Amygdala (tissue), 56 donors: ENCODE measurements at regions not wholly inside any gene's neighbourhood (a gene's known extent, or its start where the extent isn't known, plus 50 kb on each side); places are given as distances from the start of the nearest gene placed in this dataset.

Experiments
- DNase-seq, 56 donors: peaks; one replicate each; lab custom pipeline; 2025; lab: John Stamatoyannopoulos, UW

- no peak for DNase-seq
Observed at GRCh38 chr14:104249089-104249488, 110.7 kb downstream of the KIF26A start.

DNA sequence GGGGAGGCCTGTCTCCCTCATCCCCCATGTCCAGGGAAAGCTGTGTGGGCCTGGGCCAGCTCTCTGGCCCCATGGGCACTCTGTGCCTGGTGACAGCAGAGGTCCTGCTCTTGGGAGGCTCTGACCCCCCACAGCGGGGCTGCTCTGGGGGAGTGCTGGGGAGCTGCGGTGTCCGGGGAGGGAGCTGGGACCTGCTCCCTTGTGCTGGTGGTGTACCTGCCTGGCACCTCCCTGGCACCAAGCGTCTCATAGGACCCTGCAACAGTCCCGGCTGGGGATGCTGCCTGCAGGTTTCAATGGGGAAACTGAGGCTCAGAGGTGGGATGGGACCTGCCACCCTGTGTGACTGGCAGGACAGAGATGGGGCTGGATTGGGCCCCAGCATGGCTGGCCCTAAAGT, 111.3 kb downstream of the KIF26A start:
- DNase-seq: no peak

GRCh38 chr14:104250175-104250574, 111.8 kb downstream of the KIF26A start:
- no peak for DNase-seq

DNA sequence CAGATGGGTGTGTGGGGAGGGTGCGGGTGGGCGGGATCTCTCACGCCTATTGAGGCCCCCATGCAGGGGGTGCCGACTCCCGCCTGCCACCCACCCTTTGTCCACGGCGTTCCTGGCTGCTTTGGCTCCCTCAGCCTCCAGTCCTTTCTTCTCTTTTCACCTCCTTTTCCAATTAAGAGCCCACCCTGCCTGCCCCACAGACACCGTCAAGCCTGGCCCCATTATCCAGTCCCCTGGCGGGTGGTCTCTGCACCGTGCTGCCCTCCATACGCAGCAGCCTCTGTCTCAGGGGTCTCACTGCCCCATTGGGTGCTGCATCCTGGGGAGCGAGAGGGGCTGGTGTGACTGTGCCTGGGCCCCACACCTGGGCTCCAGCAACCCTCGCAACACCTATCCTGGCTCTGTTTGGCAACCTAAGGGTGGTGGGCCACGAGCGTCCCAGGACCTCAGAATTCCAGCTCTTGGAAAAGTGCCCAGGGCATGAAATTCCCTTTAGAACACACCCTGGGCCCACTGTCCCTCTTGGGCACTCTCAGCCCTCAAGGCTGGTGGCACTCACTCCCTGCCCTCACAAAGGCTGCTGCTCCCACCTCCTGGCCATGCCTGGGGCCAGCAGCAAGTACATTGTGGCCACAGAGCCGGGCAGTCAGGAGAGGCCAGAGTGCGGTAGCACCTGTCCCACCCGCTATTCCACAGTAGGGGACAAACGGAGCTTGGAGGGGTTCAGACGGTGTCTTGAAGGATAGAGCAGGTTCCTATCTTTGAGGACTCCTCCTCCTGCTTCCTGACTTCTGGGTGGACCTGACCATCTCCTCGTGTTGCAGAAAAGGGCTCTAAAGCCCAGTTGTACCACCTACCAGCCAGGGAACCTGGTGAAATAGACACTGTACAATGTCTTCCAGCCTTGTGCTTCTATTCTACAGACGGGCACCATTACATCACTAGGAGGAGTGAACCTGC, 114.1 kb downstream of the KIF26A start:
- no peak for DNase-seq

GRCh38 chr14:104253223-104253822, 114.9 kb downstream of the KIF26A start:
- no peak for DNase-seq

DNA sequence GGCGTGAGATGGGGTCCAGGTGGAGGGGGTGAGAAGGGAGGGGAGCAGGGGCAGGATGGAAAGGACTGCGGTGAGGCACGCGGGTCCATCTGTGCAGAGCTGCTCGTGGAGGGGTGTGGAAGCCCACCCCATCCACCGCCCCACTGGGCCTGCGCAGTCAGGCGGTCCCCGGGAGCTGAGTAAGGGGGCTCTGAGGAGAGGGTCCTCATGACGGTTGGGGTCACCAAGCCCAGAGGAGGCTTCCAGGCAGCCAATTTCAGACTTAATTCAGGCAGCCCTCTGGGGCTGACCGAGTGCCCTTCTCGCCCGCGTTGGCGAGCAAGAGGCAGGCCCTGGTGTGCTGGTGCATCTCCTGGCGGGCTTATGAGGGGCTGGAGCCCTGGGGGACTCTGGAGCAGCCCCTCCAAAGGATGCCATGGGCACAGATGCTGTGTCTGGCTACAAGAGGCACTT, 115.5 kb downstream of the KIF26A start:
- DNase-seq: no peak

GRCh38 chr14:104254735-104255400, 116.5 kb downstream of the KIF26A start:
- no peak for DNase-seq

- no peak for DNase-seq
Observed at GRCh38 chr14:104256025-104256424, 117.6 kb downstream of the KIF26A start.

DNA sequence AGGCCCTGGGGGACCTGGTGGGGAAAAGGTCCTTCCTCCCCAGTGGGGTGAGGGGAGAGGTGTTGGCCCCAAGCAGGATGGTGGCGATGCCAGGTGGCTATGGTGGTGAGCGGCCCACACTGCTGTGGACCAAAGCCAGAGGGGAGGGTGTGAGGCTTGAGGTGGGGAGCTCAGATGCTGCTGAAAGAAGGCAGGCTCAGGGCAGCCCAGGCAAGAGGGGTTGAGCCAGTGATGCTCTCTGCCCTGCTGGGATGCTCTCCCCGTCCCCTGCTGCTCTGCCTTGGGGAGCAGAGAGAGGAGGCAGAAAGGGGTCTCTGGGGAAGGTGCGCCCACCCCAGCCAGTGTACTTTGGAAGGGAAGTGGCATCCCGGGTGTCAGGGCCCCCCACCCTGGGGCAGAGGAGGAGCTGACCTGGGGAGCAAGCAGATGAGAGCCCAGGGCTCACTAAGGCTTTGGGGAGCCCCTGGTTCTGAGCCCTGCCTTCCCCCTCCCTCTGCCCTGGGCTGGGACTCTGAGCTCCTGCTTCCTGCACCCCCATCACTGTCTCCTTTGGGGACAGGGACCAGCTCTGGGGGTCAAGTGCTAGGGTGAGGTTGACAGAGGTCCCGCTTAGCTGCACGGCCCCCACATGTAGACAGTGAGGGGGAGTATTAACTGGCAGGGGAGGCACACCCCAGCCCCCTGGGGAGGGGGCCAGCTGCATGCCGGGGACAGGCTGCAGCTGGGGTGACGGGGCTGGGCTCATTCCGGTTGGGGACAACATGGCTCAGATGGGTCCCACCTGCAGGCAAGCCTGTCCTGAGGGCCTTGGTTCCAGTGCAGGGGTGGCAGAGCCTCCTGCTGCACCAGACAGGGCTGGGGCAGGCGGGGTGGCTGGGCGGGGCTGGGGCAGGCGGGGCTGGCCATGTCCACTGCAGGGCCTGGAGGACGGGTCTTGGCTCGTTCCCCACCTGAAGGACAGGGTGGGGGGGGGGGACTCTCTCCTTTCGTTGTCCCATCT, 124.4 kb downstream of the KIF26A start:
- no peak for DNase-seq

DNA sequence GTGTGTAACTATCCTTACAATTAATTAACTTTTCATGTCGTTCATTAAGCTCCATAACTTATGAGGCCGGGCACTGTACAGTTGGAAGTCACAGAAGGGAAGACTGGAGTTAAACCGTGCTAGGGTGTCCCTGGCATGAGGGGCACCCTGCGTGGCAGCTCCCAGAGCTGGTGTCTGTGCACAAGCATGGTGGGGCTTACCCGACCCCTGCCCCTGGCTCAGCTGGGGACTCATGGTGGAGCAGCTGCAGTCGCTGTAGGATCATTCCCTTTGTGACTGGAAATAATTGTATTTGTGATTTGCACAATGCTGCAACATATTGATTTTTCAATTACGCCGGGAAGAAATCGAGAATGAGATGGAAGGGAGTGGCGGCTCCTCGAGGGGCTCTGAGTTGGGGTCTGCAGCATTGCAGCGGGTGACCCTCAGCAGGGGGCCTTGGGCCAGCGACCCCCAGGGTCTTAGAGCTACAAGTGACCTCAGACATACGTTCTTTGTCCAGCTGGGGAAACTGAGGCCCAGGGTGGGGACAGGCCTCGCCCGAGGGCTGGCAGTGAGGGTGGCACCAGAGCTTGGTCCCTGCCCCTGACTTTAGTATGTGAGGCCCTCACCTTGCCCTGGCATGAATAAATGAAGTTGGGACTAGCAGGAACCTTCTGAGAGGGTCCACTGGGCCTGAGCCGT, 125.4 kb downstream of the KIF26A start:
- no peak for DNase-seq

DNA sequence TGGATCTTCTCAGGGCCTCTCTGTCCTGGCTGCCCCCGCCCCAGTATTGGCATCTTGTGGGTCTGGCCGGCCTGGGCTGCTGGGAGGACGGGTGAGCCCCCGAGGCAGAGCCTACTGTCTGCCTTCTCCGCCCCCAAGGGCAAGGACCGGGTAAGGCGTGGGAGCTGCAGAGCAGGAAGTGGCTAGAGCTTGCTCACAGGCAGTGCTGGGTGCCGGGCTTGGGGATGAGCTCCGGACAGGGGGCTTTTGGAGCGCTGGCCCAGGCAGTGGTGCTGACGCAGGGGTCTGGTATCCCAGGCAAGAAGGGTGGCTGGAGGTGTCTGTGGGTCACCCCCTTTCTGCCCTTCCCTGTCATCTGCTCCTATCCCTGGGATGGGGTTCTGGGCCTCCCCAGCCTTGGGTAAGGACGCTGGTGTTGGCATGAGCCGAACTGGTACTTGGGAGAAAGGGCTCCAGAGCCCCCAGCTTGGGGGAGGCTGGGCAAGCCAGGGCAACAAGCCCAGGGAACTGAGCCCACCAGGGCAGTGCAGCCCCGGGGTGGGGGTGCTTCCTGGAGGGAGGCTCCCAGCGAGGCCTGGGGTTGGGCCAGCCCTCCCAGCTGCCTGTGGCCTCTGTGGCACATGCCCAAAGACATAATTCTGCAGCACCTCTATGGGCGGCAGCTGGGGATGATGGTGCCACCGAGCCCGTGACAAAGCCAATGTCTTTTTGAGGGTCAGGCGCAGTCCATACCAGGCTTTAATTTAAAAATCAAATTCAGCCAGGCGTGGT, 126.3 kb downstream of the KIF26A start:
- DNase-seq: no peak

DNA sequence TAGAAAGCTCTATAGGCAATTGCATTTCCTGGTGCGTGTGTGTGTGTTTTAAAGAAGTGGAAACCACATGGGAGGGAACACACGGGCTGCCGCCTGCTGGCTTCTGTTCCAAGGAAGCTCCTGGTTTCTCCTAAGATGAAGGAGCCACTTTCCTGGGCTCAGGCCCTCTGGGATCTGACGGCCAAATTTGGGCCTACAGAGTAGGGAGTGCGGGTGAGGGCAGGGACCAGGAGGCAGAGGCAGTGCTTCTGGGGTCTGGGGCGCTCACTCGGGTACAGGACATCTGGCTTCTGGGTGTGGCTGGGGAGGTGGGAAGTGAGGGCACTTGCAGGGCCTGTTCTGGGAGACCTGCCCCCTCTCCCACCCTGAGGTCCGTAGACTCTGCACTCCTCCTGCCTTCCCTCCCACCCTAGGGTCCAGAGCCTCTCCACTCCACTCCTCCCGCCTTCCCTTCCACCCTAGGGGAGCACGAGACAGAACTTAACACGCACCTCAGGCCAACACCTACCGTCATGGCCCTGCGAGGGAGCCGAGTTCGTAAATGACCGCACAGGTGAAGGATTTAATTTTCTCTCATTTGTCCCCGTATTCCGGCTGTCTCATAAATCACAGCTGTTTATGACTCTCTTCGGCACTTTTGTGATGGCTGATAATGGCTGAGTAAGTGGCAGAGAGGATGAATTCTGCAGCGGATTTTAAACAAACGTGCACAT, 127.7 kb downstream of the KIF26A start:
- DNase-seq: no peak

GRCh38 chr14:104266631-104267575, 128.5 kb downstream of the KIF26A start:
- DNase-seq: no peak

DNA sequence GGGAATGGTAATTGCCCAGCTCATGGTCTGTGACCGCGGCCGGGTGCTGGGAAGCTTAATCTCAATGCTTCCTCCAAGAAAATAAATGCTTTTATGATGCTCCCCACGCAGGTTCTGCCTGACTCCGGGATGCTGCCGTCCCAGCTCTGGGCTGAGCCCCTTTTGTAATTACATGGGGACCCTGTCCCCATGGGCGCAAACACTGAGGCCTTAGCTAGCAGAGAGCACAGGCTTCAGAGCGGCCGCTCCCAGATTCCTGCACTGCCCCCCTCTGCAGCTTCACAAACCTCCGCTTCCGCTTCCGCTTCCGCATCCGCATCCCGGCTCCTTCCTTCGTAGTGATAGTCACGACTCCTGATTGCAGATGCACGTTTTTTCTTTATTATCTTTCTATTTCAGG, 129.5 kb downstream of the KIF26A start:
- peak in 2 of 56 donors; percentile 13 to 17 for DNase-seq

- DNase-seq: no peak
Observed at GRCh38 chr14:104268295-104268694, 129.9 kb downstream of the KIF26A start.

DNA sequence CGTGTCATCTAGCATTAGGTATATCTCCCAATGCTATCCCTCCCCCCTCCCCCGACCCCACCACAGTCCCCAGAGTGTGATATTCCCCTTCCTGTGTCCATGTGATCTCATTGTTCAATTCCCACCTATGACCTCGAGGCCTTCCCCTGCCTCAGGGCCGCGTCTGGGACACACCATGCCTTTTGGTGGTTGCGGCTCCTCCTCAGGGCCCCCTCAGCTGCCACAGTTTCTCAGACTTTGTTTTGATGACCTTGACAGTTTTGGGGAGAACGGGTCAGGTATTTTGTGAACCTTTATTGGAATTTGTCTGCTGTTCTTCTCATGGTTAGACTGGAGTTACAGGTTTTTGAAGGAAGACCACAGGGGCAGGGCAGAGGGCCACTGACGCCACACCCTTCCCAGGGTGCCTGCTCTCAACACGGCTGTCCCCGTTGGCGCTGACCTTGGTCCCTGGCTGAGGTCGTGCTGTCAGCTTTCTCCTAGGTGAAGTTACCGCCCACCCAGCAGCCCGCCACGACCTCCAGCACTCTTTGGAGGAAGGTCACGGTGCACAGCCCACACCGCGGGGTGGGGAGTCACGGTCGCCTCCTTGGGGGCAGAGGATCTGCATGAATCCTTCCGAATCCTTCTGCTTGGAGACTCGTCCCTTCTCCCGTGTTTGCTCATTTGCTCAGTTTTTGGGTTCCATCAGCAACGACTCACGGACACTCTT, 130.5 kb downstream of the KIF26A start:
- no peak for DNase-seq
